NCI-H2029 treated with DMSO at 0.1 percent for 48 hours (cell line): ENCODE measurements at regions not wholly inside any gene's neighbourhood (a gene's known extent, or its start where the extent isn't known, plus 50 kb on each side); places are given as distances from the start of the nearest gene placed in this dataset.

Experiments
- DNase-seq: peaks from one replicate; lab custom pipeline; 2025; lab: John Stamatoyannopoulos, UW

DNA sequence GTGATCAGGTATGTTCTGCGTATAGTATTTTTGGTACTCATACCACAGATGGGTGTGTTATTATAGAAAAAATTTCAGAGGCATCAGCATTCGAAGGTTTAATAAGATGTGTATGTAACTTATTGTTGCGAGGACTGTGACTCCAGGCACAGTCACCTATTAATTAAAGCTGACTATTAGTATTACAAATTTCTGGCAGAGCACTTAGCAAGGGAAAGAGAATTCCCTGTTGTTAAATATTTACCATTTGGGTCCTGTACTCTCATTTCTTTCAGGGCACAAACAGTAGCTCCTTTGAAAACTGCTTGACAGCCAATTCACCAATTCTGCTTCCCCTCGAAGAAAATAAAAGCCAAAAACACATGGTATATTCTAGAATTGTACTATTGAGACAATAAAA, 653.8 kb downstream of the ELAVL2 start:
- DNase-seq, result no peak

- no peak for DNase-seq
Measured at GRCh38 chr9:23172979-23173637, 652.9 kb downstream of the ELAVL2 start.

DNA sequence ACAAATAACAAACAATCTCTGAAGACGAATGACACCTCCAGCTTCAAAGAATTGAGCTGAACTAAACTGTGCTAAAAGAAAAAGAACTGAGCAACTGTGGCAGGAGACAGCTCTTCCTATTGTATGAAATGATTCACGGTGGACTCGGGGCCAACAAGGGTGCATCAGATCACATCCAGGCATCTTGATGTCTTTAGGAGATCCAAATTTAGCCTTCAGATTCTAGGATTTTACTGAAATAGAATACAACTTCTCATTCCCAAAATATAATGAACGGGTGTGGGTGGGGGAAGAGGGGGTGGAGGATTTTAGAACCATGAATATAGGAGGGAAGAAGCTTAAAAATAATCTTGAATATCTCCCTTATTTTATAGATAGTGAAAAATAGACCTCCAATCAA, 631.8 kb downstream of the ELAVL2 start:
- no peak for DNase-seq

DNA sequence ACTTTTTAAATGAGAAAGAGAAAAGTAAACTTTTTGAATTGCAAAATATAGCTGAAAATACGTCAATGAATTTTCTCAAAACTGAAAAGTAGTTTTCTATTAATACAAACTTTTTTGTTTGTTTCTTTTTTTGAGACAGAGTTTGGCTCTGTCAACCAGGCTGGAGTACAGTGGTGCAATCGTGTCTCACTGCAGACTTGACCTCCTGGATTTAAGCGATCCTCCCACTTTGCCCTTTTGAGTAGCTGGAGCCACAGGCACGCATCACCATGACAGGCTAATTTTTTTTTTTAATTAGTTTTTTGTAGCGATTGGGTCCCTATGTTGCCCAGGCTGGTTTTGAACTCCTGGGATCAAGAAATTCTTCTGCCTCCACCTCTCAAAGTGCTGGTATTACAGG, 610.4 kb downstream of the ELAVL2 start:
- no peak for DNase-seq

- DNase-seq, result no peak
Measured at GRCh38 chr9:23219471-23219870, 606.6 kb downstream of the ELAVL2 start.

DNA sequence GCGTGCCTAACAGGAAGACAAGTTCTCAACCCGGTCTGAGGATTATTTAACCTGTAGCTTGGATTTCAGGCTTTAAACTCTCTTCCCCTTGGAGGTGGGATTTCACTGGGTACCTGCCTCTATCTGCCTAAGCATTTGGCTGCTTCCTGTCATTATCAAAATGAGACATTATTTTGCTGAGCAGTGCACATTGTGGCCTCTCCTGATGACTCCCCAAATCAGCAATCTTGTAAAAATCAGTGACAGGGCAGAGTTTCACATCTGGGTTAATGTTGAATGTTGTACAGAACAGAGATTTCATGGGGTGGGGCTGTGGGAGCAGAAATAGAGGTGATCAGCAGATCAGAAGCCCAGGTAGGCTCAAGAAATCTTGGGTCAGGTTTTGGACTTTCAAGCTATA, 605.9 kb downstream of the ELAVL2 start:
- no peak for DNase-seq

- no peak for DNase-seq
Measured at GRCh38 chr9:23220957-23221356, 605.1 kb downstream of the ELAVL2 start.

- no peak for DNase-seq
Measured at GRCh38 chr9:23229890-23230317, 596.1 kb downstream of the ELAVL2 start.

DNA sequence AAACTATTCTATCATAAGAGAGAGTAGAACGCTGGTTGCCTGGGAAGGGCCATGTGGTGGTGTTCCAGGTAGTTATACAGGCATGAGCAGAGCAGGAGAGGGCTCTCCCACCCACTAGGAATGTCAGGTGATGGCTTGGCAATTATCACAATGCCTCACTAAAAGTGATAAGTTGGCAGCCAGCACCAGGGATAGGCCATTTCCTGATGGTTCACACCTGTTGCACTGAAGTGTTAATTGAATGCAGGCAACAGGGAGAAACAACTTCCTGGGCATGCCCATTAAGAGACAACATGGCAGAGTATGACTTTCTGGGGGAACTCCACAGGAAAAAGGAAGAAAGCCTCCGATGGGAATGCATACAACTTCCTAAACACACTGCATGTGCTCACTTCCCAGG, 593.2 kb downstream of the ELAVL2 start:
- no peak for DNase-seq

GRCh38 chr9:23243523-23243922, 582.5 kb downstream of the ELAVL2 start:
- DNase-seq, result no peak

- DNase-seq, result no peak
Measured at GRCh38 chr9:23245067-23245466, 581.0 kb downstream of the ELAVL2 start.

GRCh38 chr9:23254404-23255184, 571.4 kb downstream of the ELAVL2 start:
- DNase-seq, result no peak

DNA sequence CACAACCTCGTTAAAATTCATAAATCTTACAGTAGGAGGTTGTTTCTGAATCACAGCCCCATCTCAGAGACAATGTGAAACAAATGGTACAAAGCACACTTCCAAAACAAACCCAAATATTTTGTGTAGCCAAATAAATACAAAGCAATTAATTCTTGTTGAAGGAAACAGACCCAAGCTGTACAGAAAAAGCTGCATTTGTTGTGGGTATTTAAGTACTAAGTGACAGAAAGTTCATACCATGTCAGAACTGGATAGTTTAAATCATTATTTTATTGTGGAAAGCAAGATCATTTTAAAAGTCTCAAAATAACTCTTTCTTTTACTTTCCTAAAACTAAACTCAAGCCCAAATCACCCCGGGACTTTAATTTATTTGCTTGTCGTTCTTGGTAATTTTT, 570.7 kb downstream of the ELAVL2 start:
- DNase-seq, result no peak

DNA sequence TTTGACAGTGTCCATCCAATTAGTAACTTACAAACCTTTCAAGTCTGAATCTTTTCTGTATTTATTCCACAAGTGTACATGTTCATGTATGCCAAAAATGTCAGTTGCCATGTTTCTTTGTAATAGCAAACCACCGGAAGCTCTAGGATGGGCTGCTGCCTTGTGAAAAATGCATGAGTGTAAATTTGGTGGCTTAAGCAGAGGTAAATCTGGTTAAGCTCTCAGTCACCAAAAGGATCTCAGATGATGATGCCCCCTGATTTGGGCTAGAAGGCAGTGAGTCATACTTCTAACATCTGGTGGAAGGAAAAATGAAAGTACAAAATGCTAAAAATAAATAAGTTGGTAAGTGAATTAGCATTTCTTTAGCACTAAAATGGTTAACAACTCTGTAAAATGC, 567.5 kb downstream of the ELAVL2 start:
- DNase-seq, result no peak

DNA sequence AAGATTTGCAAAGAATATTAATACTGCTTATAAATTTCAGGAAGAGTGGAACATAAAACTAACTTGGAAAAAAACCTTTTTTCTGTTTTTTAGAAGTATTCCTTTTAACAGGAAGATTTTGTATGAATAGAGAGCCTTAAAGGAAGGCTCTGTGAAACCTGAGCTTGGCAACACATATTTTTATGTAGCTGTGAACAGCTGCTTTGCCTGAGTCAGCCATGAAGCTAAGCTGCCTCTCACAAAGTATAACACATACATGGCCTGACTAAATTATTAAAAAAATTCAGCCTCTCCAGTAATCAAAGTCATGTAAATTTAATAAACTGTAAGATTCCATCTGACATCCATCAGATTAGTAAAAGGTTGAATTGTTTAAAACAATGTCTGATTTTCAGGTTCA, 547.5 kb downstream of the ELAVL2 start:
- no peak for DNase-seq

- no peak for DNase-seq
Measured at GRCh38 chr9:23287390-23287789, 538.6 kb downstream of the ELAVL2 start.

DNA sequence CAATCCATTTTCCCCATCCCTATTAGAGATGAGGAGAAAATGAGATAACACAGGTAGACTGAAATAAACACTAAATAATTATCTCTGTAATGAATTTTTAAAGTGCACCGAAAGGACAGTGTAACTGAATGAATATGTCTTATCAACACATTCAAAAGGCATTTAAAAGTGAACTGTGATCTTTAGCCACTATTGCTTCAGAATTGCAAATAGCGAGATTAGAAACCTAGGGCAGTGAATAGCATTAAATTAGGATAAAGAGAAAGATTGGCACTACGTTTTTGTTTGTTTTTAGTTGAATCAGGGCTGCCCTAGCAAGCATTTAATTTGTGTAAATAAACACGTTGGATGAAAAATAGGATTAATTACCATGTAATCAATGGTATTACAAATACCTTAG, 537.5 kb downstream of the ELAVL2 start:
- DNase-seq, result no peak

DNA sequence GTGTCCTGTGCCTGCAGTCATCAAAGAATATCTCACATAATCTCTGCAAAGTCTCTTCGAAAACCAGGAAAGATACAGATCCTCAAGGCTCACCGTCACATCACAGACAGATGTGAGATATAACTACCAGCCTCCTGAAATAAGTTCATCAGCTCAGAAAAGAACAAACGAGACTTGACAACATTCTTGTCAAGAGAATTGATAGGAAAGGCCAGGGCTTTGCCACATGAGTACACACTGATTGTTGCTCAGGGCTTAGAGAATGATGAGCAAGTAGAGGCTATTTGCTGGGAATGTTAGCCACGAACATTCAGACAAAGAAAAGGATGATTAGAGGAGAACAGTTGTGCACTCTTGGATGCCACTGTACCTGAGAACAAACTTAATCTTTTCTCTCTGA, 535.1 kb downstream of the ELAVL2 start:
- no peak for DNase-seq

GRCh38 chr9:23302281-23302680, 523.8 kb downstream of the ELAVL2 start:
- no peak for DNase-seq

- DNase-seq, result no peak
Measured at GRCh38 chr9:23306731-23307130, 519.3 kb downstream of the ELAVL2 start.

DNA sequence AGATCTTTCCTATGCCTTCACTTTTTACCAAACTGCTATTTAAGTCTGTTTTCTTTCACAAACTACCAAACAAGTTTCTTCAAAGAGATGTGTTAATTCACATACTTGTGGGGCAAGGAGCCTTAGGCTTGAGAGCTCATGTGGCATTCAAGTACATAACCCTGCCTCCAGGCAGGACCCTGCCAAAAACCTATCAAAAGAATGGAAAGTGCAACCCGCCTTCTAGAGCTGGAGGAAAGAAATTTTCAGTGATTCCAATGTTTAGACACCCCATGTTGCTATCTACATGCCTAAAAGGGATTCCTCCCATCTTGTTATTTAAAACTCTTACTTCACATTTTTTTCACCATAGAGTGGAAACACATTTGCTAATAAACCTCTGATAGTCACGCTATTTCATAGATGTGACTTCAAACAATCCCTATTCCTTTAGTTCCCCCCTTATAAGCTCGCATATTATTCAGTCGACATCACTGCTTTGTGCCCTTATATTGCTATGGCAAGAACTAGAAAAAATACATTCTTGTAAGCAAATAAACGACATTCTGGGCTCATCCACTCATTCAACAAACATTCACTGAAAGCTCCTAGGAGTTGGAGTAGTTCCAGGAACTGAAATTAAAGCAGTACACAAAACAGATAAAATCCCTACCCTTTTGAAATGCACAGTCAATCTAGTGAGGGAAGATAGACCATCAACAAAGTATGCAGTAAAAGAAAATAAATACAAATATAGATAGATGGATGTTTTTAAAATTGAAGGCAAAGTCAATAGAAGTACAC, 518.1 kb downstream of the ELAVL2 start:
- DNase-seq, result no peak

DNA sequence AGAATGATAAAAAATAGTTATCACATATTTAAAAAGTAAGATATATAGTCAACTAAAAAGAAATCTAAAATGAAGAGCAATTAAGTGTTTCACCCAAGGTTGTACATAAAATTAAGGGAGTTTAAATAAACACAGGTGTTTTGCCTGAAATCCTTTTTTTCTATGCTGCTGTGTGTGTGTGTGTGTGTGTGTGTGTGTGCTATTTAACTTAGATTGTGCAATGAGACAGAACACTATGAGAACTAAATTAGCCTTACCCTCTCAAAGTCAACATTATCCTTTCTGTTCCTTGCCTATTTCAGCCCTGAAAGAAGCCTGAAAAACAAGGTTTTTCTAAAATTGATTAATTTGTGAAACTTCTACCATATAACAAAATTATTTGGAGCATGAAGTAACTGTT, 516.2 kb downstream of the ELAVL2 start:
- DNase-seq, result no peak

DNA sequence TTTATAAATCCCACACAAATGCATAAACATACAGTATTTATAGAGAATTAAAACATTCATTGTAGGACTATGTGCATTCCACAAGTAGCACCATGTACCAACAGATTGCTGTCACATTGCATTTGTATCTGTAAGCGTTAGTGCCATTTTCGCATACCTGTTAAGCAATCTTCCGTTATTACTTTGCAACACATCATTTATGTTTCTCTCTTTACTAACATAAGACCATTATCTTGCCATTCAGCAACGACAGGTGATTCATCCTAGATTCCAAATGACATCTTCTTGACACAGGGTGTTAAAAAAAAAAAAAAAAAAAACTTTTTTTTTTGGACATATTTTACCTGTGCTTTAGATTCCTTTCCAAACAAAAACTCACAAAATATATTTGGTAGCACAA, 511.8 kb downstream of the ELAVL2 start:
- no peak for DNase-seq
